ENCODE measurements at regions not wholly inside any gene's neighbourhood (a gene's known extent, or its start where the extent isn't known, plus 50 kb on each side); places are given as distances from the start of the nearest gene placed in this dataset.
"Not testable (repeated sequence)": the region's sequence is repeated elsewhere in the genome, so short reads cannot be mapped to it uniquely, and the experiment has no call there.

DNA sequence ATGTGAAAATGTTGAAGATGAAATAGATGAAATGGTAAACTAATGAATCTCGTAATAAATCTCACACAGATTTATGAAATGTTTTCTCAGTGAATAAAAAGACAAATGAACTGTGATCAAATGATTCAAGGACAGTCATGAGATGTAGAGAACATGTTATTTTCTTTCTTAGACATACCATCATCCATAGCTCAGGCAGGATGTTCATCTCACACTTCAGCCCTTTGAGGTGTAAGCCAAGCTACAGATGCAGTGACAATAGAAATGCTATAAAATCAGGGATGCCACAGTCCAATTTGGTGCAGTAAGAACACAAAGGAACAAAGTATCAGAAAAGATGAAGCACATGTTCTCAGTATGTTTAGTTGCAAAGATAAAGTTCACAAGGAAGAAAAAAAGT, 242.7 kb upstream of the KRR1 start:
- Histone ChIP-seq H3K4me1 (ENCODE audit: insufficient read depth, low read length) (peaks cover 24% of the 10 kb centered on the region), H2AFZ (ENCODE audit: low read length) (no peak overlapping the region), H3K79me2 (ENCODE audit: insufficient read depth, low read length) (no peaks in the 10 kb centered on the region), H3K4me2 (ENCODE audit: insufficient read depth, low read length) (no peak overlapping the region), H3K27ac (ENCODE audit: low read depth, low read length) (no peak overlapping the region), H3K4me3 (ENCODE audit: insufficient read depth, low read length) (no peak overlapping the region), H4K20me1 (ENCODE audit: insufficient read depth, low read length) (no peaks in the 10 kb centered on the region), H3K9me3 (ENCODE audit: low read depth, low read length) (no peaks in the 10 kb centered on the region), H3K36me3 (ENCODE audit: insufficient read depth, low read length) (no peaks in the 10 kb centered on the region), H3K27me3 (ENCODE audit: insufficient read depth, low read length) (no peaks in the 10 kb centered on the region)
- TF ChIP-seq, protein P1, sequence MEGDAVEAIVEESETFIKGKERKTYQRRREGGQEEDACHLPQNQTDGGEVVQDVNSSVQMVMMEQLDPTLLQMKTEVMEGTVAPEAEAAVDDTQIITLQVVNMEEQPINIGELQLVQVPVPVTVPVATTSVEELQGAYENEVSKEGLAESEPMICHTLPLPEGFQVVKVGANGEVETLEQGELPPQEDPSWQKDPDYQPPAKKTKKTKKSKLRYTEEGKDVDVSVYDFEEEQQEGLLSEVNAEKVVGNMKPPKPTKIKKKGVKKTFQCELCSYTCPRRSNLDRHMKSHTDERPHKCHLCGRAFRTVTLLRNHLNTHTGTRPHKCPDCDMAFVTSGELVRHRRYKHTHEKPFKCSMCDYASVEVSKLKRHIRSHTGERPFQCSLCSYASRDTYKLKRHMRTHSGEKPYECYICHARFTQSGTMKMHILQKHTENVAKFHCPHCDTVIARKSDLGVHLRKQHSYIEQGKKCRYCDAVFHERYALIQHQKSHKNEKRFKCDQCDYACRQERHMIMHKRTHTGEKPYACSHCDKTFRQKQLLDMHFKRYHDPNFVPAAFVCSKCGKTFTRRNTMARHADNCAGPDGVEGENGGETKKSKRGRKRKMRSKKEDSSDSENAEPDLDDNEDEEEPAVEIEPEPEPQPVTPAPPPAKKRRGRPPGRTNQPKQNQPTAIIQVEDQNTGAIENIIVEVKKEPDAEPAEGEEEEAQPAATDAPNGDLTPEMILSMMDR (IDR thresholded peaks at IDR 0.05; ENCODE audit: extremely low read depth, low read depth, low read length), result no peak
- DNase-seq (ENCODE audit: insufficient read length, low spot score, missing footprints), result no peak

DNA sequence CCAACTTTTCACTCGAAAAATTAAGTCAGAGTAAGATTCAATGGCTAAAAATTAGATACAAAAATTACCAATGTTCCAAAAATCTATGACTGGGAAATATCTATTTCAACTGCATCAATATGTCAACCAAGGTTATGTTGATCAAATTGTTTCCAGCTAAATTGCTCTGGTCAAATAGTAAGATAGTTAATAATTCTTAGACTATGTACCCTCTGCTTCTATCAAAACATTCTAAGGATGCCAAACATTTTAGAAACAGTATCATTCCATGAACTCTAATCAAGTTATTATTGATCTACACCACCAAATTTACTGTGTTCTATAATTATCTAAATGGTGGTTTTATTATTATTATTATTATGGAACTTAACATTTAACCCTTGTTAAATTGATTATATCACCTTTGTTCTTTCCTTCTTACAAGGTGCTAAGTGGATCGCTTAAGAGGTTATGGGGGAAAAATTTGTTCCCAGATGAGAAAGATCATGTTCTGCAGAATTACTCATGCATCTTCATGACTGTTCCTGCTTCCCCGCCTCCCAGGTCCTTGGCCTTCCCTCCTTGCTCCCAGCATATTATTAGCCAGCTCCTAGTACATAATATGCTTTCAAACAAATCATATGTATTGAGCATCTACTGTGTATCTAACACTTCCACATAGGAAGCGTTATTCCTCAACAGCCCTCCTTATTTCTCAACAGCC, 240.5 kb upstream of the KRR1 start:
- Histone ChIP-seq H3K27me3 (ENCODE audit: insufficient read depth, low read length) (no peaks in the 10 kb centered on the region), H3K4me2 (ENCODE audit: insufficient read depth, low read length) (no peak overlapping the region), H3K27ac (ENCODE audit: low read depth, low read length) (peak overlapping the region; percentile 87), H3K9me3 (ENCODE audit: low read depth, low read length) (no peaks in the 10 kb centered on the region), H3K4me3 (ENCODE audit: insufficient read depth, low read length) (no peak overlapping the region), H3K4me1 (ENCODE audit: insufficient read depth, low read length) (peaks cover 30% of the 10 kb centered on the region), H2AFZ (ENCODE audit: low read length) (no peak overlapping the region), H3K36me3 (ENCODE audit: insufficient read depth, low read length) (no peaks in the 10 kb centered on the region), H4K20me1 (ENCODE audit: insufficient read depth, low read length) (no peaks in the 10 kb centered on the region), H3K79me2 (ENCODE audit: insufficient read depth, low read length) (no peaks in the 10 kb centered on the region)
- DNase-seq (ENCODE audit: insufficient read length, low spot score, missing footprints), result no peak
- TF ChIP-seq, protein P1 (IDR thresholded peaks at IDR 0.05; ENCODE audit: extremely low read depth, low read depth, low read length), result no peak

DNA sequence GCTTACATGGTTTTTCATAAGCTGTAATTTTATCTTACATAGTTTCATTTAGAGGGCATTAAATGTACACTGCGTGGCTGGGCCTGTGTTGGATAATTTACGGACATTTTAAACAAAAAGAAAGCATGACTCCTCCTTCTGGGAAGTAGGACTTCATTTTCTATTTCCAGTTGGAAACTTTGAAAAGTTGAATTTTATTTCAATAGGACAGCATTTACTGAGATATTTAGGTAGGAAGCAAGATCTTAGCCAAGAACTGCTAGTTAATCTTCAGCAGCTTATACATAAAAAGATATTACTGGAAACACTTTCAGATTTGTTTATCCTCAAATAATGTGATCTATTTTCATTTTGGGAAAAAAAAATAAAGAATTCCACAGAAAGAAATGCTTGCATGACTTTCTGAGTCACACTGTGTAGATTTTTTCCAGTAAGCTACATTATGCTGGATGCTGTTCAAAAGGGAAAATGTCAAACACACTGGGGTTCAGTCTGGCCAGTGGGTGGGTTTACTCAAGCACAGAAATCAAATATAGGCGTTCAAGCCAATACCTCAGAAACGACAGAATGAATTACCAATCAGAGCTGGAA, 239.4 kb upstream of the KRR1 start:
- peak overlapping the region; percentile 20 for H3K4me3 ChIP-seq (ENCODE audit: insufficient read depth, low read length)
- no peaks in the 10 kb centered on the region for H3K79me2 ChIP-seq (ENCODE audit: insufficient read depth, low read length)
- no peaks in the 10 kb centered on the region for H4K20me1 ChIP-seq (ENCODE audit: insufficient read depth, low read length)
- no peaks in the 10 kb centered on the region for H3K9me3 ChIP-seq (ENCODE audit: low read depth, low read length)
- H3K4me1 ChIP-seq (ENCODE audit: insufficient read depth, low read length), result peaks cover 30% of the 10 kb centered on the region
- peak overlapping the region; percentile 63 for H2AFZ ChIP-seq (ENCODE audit: low read length)
- peak overlapping the region; percentile 75 for H3K4me2 ChIP-seq (ENCODE audit: insufficient read depth, low read length)
- no peak for DNase-seq (ENCODE audit: insufficient read length, low spot score, missing footprints)
- H3K27ac ChIP-seq (ENCODE audit: low read depth, low read length), result peak overlapping the region; percentile 87
- TF ChIP-seq, protein P1 (IDR thresholded peaks at IDR 0.05; ENCODE audit: extremely low read depth, low read depth, low read length), result no peak
- H3K36me3 ChIP-seq (ENCODE audit: insufficient read depth, low read length), result no peaks in the 10 kb centered on the region
- no peaks in the 10 kb centered on the region for H3K27me3 ChIP-seq (ENCODE audit: insufficient read depth, low read length)

DNA sequence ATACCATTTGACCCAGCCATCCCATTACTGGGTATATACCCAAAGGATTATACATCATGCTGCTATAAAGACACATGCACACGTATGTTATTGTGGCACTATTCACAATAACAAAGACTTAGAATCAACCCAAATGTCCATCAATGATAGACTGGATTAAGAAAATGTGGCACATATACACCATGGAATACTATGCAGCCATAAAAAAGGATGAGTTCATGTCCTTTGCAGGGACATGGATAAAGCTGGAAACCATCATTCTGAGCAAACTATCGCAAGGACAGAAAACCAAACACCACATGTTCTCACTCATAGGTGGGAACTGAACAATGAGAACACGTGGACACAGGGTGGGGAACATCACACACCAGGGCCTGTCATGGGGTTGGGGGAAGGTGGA, 237.6 kb upstream of the KRR1 start:
- H3K27ac ChIP-seq (ENCODE audit: low read depth, low read length); H3K79me2 ChIP-seq (ENCODE audit: insufficient read depth, low read length); H3K4me2 ChIP-seq (ENCODE audit: insufficient read depth, low read length); H2AFZ ChIP-seq (ENCODE audit: low read length); H3K36me3 ChIP-seq (ENCODE audit: insufficient read depth, low read length); DNase-seq (ENCODE audit: insufficient read length, low spot score, missing footprints); H3K9me3 ChIP-seq (ENCODE audit: low read depth, low read length); H4K20me1 ChIP-seq (ENCODE audit: insufficient read depth, low read length); H3K27me3 ChIP-seq (ENCODE audit: insufficient read depth, low read length); H3K4me3 ChIP-seq (ENCODE audit: insufficient read depth, low read length): not testable (repeated sequence)
- H3K4me1 ChIP-seq (ENCODE audit: insufficient read depth, low read length), result peaks cover 30% of the 10 kb centered on the region
